PC-3 (cell line): ENCODE measurements at regions not wholly inside any gene's neighbourhood (a gene's known extent, or its start where the extent isn't known, plus 50 kb on each side); places are given as distances from the start of the nearest gene placed in this dataset.

Source experiments
- EZH2phosphoT487 ChIP-seq: fragments of 300-600 bp; sonication (generic); IDR thresholded peaks from 2 replicates; pipeline ENCODE4 v1.6.1; 2018; ENCODE audit warnings: mild to moderate bottlenecking, antibody characterized with exemption, low read length, borderline replicate concordance
- TF ChIP-seq, protein P1 (sequence below): fragments of 300-600 bp; sonication (generic); conservative IDR thresholded peaks from 2 replicates; pipeline ENCODE4 v1.5.1; 2017; ENCODE audit warnings: antibody characterized with exemption, low read depth, mild to moderate bottlenecking, low read length

- TF ChIP-seq, protein P1, sequence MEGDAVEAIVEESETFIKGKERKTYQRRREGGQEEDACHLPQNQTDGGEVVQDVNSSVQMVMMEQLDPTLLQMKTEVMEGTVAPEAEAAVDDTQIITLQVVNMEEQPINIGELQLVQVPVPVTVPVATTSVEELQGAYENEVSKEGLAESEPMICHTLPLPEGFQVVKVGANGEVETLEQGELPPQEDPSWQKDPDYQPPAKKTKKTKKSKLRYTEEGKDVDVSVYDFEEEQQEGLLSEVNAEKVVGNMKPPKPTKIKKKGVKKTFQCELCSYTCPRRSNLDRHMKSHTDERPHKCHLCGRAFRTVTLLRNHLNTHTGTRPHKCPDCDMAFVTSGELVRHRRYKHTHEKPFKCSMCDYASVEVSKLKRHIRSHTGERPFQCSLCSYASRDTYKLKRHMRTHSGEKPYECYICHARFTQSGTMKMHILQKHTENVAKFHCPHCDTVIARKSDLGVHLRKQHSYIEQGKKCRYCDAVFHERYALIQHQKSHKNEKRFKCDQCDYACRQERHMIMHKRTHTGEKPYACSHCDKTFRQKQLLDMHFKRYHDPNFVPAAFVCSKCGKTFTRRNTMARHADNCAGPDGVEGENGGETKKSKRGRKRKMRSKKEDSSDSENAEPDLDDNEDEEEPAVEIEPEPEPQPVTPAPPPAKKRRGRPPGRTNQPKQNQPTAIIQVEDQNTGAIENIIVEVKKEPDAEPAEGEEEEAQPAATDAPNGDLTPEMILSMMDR, result no peak
- TF ChIP-seq EZH2phosphoT487, result no peak
Observed at GRCh38 chr3:193983846-193984818, 151.8 kb upstream of the HES1 start.
